ENCODE measurements at regions not wholly inside any gene's neighbourhood (a gene's known extent, or its start where the extent isn't known, plus 50 kb on each side); places are given as distances from the start of the nearest gene placed in this dataset.

GRCh38 chr1:232351335-232351734, 278.6 kb downstream of the SIPA1L2 start:
- Histone ChIP-seq H3T11ph (ENCODE audit: low read length) (no peak overlapping the region), H2BK20ac (ENCODE audit: low read depth, low read length, poor library complexity, severe bottlenecking) (no peak overlapping the region), H2BK15ac (ENCODE audit: low read depth, low read length) (no peak overlapping the region), H4K8ac (replicated peaks; ENCODE audit: insufficient read length, low read depth, low read length) (no peak overlapping the region), H3K27ac (ENCODE audit: insufficient read length, low read depth, low read length) (no peak overlapping the region), H3K23ac (ENCODE audit: insufficient read length, low read depth, low read length) (no peak overlapping the region), H3K56ac (ENCODE audit: insufficient read length, low read depth, low read length) (no peak overlapping the region), H2AFZ (ENCODE audit: low read length) (no peak overlapping the region), H2BK5ac (ENCODE audit: insufficient read length, low read length) (no peak overlapping the region), H4K5ac (ENCODE audit: insufficient read length, low read depth, low read length) (no peak overlapping the region), H3K14ac (ENCODE audit: insufficient read depth, low read length) (no peak overlapping the region), H3K79me2 (ENCODE audit: insufficient read depth, low read length) (no peaks in the 10 kb centered on the region), H4K20me1 (ENCODE audit: control insufficient read depth, insufficient read depth, insufficient read length) (no peaks in the 10 kb centered on the region), H3K18ac (ENCODE audit: insufficient read length, low read depth, low read length) (no peak overlapping the region), H4K91ac (ENCODE audit: insufficient read length, low read depth, low read length) (no peak overlapping the region), H3K23me2 (ENCODE audit: insufficient read length, low read depth, low read length, poor library complexity, severe bottlenecking) (no peaks in the 10 kb centered on the region), H3K27me3 (ENCODE audit: insufficient read depth, low read length) (no peaks in the 10 kb centered on the region), H3K79me1 (ENCODE audit: insufficient read depth, low read depth, low read length, poor library complexity, severe bottlenecking) (no peaks in the 10 kb centered on the region), H2AK5ac (ENCODE audit: insufficient read length, low read length) (no peak overlapping the region), H3K4me1 (ENCODE audit: insufficient read depth, low read length) (no peaks in the 10 kb centered on the region), H3K4ac (ENCODE audit: low read depth, low read length) (no peak overlapping the region), H3K9ac (ENCODE audit: extremely low read depth, insufficient read length, low read length) (no peak overlapping the region), H3K4me2 (ENCODE audit: insufficient read depth, insufficient read length, low read length) (no peak overlapping the region), H2BK12ac (ENCODE audit: insufficient read length, low read depth, low read length) (no peak overlapping the region), H2BK120ac (ENCODE audit: low read depth, low read length, poor library complexity, severe bottlenecking) (no peak overlapping the region), H3K9me3 (ENCODE audit: control insufficient read depth, low read depth, low read length) (no peaks in the 10 kb centered on the region)
- peaks cover 24% of the 10 kb centered on the region for H3K27me3 Mint-ChIP-seq (ENCODE audit: low read depth)
- no peaks in the 10 kb centered on the region for H3K4me1 Mint-ChIP-seq
- DNase-seq: no peak
- no CpG with 5 or more reads among the region's 2 CpGs for WGBS (ENCODE audit: extremely low coverage, insufficient read length, low lambda C conversion rate)
- TF ChIP-seq CTCF (conservative IDR thresholded peaks at IDR 0.05): no peak
- no peaks in the 10 kb centered on the region for H3K9me3 Mint-ChIP-seq
- no peak overlapping the region for H3K27ac Mint-ChIP-seq
- H3K36me3 Mint-ChIP-seq (ENCODE audit: insufficient read depth in 1 of 3, low read depth in 3 of 3): no peaks in the 10 kb centered on the region
- H3K4me3 Mint-ChIP-seq: no peak overlapping the region
